Mesothelial cell of epicardium (in vitro differentiated cells): ENCODE measurements at regions not wholly inside any gene's neighbourhood (a gene's known extent, or its start where the extent isn't known, plus 50 kb on each side); places are given as distances from the start of the nearest gene placed in this dataset.

Experiments used
- DNase-seq, 2 experiments: peaks; one replicate each; pipeline ENCODE4 v3.0.0; 2021; ENCODE audit warnings: low spot score in 2 of 2; ENCODE audit not compliant: unreplicated experiment in 2 of 2
- H3K27ac Mint-ChIP-seq: 2 replicates; pipeline ENCODE4 v1.8.0; 2021; ENCODE audit warnings: mixed read lengths
- H3K27me3 Mint-ChIP-seq: 2 replicates; pipeline ENCODE4 v1.8.0; 2021; ENCODE audit warnings: low read depth, mixed read lengths
- H3K36me3 Mint-ChIP-seq: 2 replicates; pipeline ENCODE4 v1.8.0; 2021; ENCODE audit warnings: mixed read lengths
- H3K4me1 Mint-ChIP-seq: 2 replicates; pipeline ENCODE4 v1.8.0; 2021; ENCODE audit warnings: mixed read lengths
- H3K4me3 Mint-ChIP-seq: 2 replicates; pipeline ENCODE4 v1.8.0; 2021; ENCODE audit warnings: mild to moderate bottlenecking, moderate library complexity, mixed read lengths
- H3K9me3 Mint-ChIP-seq: 2 replicates; pipeline ENCODE4 v1.8.0; 2021; ENCODE audit warnings: mixed read lengths
- TF ChIP-seq, protein P1 (sequence below): fragments of 200-600 bp; sonication (generic); IDR thresholded peaks from one replicate; pipeline ENCODE4 v1.5.0; 2021; ENCODE audit warnings: antibody characterized with exemption; ENCODE audit not compliant: unreplicated experiment

DNA sequence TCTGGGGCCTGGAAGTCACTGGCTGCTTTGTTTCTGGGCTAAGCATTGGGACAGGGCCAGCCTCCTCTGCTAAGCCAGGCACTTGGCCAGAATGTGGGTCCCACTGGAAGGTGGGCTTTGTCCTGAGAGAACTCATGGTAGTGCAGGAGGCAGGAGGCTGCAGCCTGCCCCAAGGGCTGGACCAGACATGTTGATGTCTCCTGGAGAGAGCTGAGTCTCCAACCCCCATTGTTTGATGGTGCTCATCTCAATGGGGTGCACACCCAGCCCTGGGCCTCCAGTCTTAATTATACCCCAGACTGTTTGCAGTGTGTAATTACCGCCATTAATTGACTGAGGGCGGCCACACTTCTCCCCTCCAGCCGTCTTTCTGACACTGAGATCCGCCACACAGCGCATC, 220.5 kb upstream of the PMEPA1 start:
- Mint-ChIP-seq H3K9me3 (peaks cover 15% of the 10 kb centered on the region), H3K4me3 (no peak overlapping the region), H3K27ac (no peak overlapping the region), H3K36me3 (peaks cover 4% of the 10 kb centered on the region), H3K27me3 (peaks cover 38% of the 10 kb centered on the region), H3K4me1 (peaks cover 11% of the 10 kb centered on the region)
- no peak for DNase-seq
- TF ChIP-seq, protein P1, sequence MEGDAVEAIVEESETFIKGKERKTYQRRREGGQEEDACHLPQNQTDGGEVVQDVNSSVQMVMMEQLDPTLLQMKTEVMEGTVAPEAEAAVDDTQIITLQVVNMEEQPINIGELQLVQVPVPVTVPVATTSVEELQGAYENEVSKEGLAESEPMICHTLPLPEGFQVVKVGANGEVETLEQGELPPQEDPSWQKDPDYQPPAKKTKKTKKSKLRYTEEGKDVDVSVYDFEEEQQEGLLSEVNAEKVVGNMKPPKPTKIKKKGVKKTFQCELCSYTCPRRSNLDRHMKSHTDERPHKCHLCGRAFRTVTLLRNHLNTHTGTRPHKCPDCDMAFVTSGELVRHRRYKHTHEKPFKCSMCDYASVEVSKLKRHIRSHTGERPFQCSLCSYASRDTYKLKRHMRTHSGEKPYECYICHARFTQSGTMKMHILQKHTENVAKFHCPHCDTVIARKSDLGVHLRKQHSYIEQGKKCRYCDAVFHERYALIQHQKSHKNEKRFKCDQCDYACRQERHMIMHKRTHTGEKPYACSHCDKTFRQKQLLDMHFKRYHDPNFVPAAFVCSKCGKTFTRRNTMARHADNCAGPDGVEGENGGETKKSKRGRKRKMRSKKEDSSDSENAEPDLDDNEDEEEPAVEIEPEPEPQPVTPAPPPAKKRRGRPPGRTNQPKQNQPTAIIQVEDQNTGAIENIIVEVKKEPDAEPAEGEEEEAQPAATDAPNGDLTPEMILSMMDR: no peak

DNA sequence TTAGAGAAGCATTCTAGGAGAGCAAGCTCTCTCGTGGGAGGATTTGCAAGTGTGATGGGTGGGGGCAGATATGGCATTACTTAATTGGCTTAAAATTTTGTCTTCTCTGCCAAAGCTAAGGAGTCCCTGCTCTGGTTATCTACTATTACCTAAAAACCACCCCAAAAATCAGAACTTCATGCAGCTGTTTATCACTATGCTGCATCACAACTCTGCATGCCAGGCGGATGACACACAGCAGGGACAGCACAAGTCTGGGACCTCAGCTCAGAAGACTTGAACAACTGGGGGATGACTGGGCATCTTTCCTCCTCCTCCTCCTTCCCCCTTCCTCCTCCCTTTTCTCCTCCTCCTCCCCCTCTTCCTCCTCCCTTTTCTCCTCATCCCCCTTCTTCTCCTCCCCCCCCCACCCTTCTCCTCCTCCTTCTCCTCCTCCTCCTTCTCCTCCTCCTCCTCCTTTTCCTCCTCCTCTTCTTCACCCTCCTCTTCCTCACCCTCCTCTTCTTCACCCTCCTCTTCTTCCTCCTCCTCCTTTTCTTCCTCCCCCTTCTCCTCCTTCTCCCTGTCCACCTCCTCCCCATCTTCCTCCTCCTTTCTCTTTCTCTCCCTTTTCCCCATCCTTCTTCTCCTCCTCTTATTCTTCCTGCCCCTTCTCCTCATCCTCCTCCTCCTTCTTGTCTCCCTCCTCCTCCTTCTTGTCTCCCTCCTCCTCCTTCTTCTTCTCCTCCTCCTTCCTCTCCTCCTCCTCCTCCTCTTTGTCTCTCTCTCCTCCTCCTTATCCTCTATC, 218.6 kb upstream of the PMEPA1 start:
- peaks cover 18% of the 10 kb centered on the region for H3K9me3 Mint-ChIP-seq
- TF ChIP-seq, protein P1: no peak
- no peak overlapping the region for H3K4me3 Mint-ChIP-seq
- H3K27ac Mint-ChIP-seq: no peak overlapping the region
- peaks cover 35% of the 10 kb centered on the region for H3K27me3 Mint-ChIP-seq
- DNase-seq: no peak
- H3K4me1 Mint-ChIP-seq: peaks cover 11% of the 10 kb centered on the region
- peaks cover 4% of the 10 kb centered on the region for H3K36me3 Mint-ChIP-seq

DNA sequence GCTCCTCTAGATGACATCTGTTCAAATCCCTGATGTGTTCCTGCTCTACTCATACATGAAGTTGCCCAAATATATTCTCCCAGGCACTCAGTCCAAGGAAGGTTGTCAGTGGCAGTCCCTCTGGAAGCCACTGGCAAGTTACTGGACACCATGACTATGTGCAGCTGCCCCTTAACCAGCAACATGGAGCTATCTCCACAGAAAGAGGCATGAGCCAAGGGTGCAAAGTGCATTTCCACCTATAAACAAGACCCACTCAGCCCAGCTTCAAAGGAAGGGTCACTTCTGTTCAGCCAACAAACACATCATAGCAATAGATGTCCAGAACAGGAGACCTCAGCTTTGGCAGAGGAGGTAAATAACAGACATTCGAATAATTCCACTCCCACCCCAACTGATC, 217.6 kb upstream of the PMEPA1 start:
- Mint-ChIP-seq H3K4me1 (peaks cover 11% of the 10 kb centered on the region), H3K4me3 (no peak overlapping the region), H3K9me3 (peaks cover 18% of the 10 kb centered on the region), H3K27ac (no peak overlapping the region), H3K36me3 (peaks cover 4% of the 10 kb centered on the region), H3K27me3 (peaks cover 35% of the 10 kb centered on the region)
- DNase-seq: no peak
- TF ChIP-seq, protein P1: no peak

DNA sequence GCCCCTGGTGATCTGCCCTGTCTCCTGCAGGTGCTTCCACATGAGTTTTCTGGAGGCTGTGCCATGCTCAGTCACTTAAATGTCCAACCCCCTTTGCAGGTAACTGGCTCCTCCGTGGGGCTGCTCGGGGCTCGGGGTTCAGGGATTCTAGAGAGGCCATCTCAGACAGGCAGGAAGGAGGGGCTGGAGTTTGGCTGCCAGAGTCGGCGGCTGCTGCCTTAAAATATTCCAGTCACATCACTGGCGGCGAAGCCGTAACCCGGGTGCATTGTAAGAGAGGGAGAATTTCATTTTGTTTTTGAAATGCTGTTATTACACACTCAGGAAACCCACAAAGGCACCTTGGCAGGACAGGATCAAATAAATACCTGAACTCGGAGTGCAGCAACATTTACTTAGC, 212.9 kb upstream of the PMEPA1 start:
- peaks cover 4% of the 10 kb centered on the region for H3K36me3 Mint-ChIP-seq
- peaks cover 13% of the 10 kb centered on the region for H3K27me3 Mint-ChIP-seq
- H3K27ac Mint-ChIP-seq: no peak overlapping the region
- H3K4me1 Mint-ChIP-seq: no peaks in the 10 kb centered on the region
- no peak for DNase-seq
- H3K4me3 Mint-ChIP-seq: no peak overlapping the region
- H3K9me3 Mint-ChIP-seq: peaks cover 18% of the 10 kb centered on the region
- TF ChIP-seq, protein P1: no peak

DNA sequence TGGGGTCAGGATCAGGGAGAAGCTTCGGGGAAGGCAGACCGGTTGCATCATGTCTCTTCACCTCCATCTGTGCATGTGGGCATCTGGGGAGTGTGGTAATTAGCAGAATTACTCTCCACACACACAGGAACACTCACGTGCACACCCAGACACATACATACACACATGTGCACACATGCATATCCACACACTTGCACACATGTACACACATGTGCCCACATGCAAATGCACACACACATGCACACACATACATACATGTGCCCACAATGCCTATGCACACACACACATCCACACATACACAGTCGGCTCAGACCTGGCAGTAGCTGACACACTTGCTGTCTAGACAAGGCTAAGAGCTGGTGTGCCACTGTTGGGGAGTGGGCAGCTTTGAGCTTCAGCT, 212.3 kb upstream of the PMEPA1 start:
- DNase-seq: no peak
- TF ChIP-seq, protein P1: no peak
- Mint-ChIP-seq H3K9me3 (peaks cover 18% of the 10 kb centered on the region), H3K4me3 (no peak overlapping the region), H3K27ac (no peak overlapping the region), H3K27me3 (peaks cover 7% of the 10 kb centered on the region), H3K36me3 (peaks cover 4% of the 10 kb centered on the region), H3K4me1 (no peaks in the 10 kb centered on the region)
